Neural crest cell (in vitro differentiated cells): ENCODE measurements at regions not wholly inside any gene's neighbourhood (a gene's known extent, or its start where the extent isn't known, plus 50 kb on each side); places are given as distances from the start of the nearest gene placed in this dataset.

ENCODE experiments used
- DNase-seq: peaks from one replicate; pipeline ENCODE4 v3.0.0; 2021; ENCODE audit warnings: low read depth, mixed read lengths, low spot score
- H3K27ac Mint-ChIP-seq: one replicate; pipeline ENCODE4 v1.8.0; 2021; ENCODE audit warnings: mild to moderate bottlenecking, mixed read lengths; ENCODE audit not compliant: unreplicated experiment
- H3K27me3 Mint-ChIP-seq: 2 replicates; pipeline ENCODE4 v1.8.0; 2021; ENCODE audit warnings: low read depth, mild to moderate bottlenecking, mixed read lengths
- H3K36me3 Mint-ChIP-seq: 2 replicates; pipeline ENCODE4 v1.8.0; 2021; ENCODE audit warnings: low read depth, mild to moderate bottlenecking, mixed read lengths
- H3K4me1 Mint-ChIP-seq: 2 replicates; pipeline ENCODE4 v1.8.0; 2021; ENCODE audit warnings: mixed read lengths
- H3K4me3 Mint-ChIP-seq: one replicate; pipeline ENCODE4 v1.8.0; 2021; ENCODE audit warnings: mild to moderate bottlenecking, mixed read lengths
- H3K9me3 Mint-ChIP-seq: 2 replicates; pipeline ENCODE4 v1.8.0; 2021; ENCODE audit warnings: mixed read lengths
- CTCF ChIP-seq: fragments of 200-600 bp; sonication (generic); conservative IDR thresholded peaks from 2 replicates; pipeline ENCODE4 v1.5.0; 2021; ENCODE audit warnings: antibody characterized with exemption, mild to moderate bottlenecking

- Mint-ChIP-seq H3K4me1 (no peaks in the 10 kb centered on the region), H3K9me3 (peaks cover 6% of the 10 kb centered on the region), H3K4me3 (no peak overlapping the region), H3K27ac (no peak overlapping the region), H3K36me3 (no peaks in the 10 kb centered on the region), H3K27me3 (no peaks in the 10 kb centered on the region)
- no peak for TF ChIP-seq CTCF
- no peak for DNase-seq
Measured at GRCh38 chr11:91528965-91529364, 695.7 kb upstream of the FAT3 start.

- no peak for DNase-seq
- no peak overlapping the region for H3K27ac Mint-ChIP-seq
- H3K36me3 Mint-ChIP-seq, result no peaks in the 10 kb centered on the region
- no peaks in the 10 kb centered on the region for H3K27me3 Mint-ChIP-seq
- TF ChIP-seq CTCF, result no peak
- no peaks in the 10 kb centered on the region for H3K4me1 Mint-ChIP-seq
- no peak overlapping the region for H3K4me3 Mint-ChIP-seq
- H3K9me3 Mint-ChIP-seq, result peaks cover 6% of the 10 kb centered on the region
Measured at GRCh38 chr11:91527380-91528030, 697.1 kb upstream of the FAT3 start.

GRCh38 chr11:91513734-91514133 is 710.9 kb upstream of the FAT3 start:
- H3K27ac Mint-ChIP-seq, result peak overlapping the region; percentile 75
- peak; percentile 38 for TF ChIP-seq CTCF

GRCh38 chr11:91497847-91498246 is 726.8 kb upstream of the FAT3 start:
- H3K27ac Mint-ChIP-seq, result no peak overlapping the region
- TF ChIP-seq CTCF, result no peak
- H3K4me3 Mint-ChIP-seq, result no peak overlapping the region
- no peak for DNase-seq
- H3K36me3 Mint-ChIP-seq, result no peaks in the 10 kb centered on the region
- no peaks in the 10 kb centered on the region for H3K4me1 Mint-ChIP-seq
- no peaks in the 10 kb centered on the region for H3K9me3 Mint-ChIP-seq
- no peaks in the 10 kb centered on the region for H3K27me3 Mint-ChIP-seq

More at GRCh38 chr11:91513734-91514133, 710.9 kb upstream of the FAT3 start:
- Mint-ChIP-seq H3K4me1 (no peaks in the 10 kb centered on the region), H3K36me3 (no peaks in the 10 kb centered on the region), H3K9me3 (no peaks in the 10 kb centered on the region), H3K4me3 (no peak overlapping the region), H3K27me3 (no peaks in the 10 kb centered on the region)
- no peak for DNase-seq

GRCh38 chr11:91495837-91496236 is 728.8 kb upstream of the FAT3 start:
- Mint-ChIP-seq H3K4me1 (no peaks in the 10 kb centered on the region), H3K9me3 (no peaks in the 10 kb centered on the region), H3K27ac (no peak overlapping the region), H3K4me3 (no peak overlapping the region), H3K36me3 (no peaks in the 10 kb centered on the region), H3K27me3 (no peaks in the 10 kb centered on the region)
- no peak for DNase-seq
- no peak for TF ChIP-seq CTCF
